Mucosa of stomach (tissue), 1 donor: ENCODE measurements at regions not wholly inside any gene's neighbourhood (a gene's known extent, or its start where the extent isn't known, plus 50 kb on each side); places are given as distances from the start of the nearest gene placed in this dataset.
"Not testable (repeated sequence)": the region's sequence is repeated elsewhere in the genome, so short reads cannot be mapped to it uniquely, and the experiment has no call there.

Source experiments
- H3K27me3 ChIP-seq: one replicate; pipeline ENCODE4 v1.7.0; 2013; ENCODE audit warnings: mild to moderate bottlenecking, low read length; ENCODE audit not compliant: control insufficient read depth, insufficient read depth
- H3K36me3 ChIP-seq: one replicate; pipeline ENCODE4 v1.7.0; 2013; ENCODE audit warnings: low read length; ENCODE audit not compliant: control insufficient read depth, insufficient read depth
- H3K4me1 ChIP-seq: one replicate; pipeline ENCODE4 v1.7.0; 2013; ENCODE audit warnings: mild to moderate bottlenecking, low read length; ENCODE audit not compliant: control insufficient read depth, insufficient read depth
- H3K4me3 ChIP-seq: one replicate; pipeline ENCODE4 v1.7.0; 2013; ENCODE audit warnings: low read length
- H3K9ac ChIP-seq: one replicate; pipeline ENCODE4 v1.7.0; 2013; ENCODE audit warnings: mild to moderate bottlenecking, low read length, moderate library complexity
- H3K9me3 ChIP-seq: one replicate; pipeline ENCODE4 v1.7.0; 2013; ENCODE audit warnings: mild to moderate bottlenecking, low read length, moderate library complexity; ENCODE audit not compliant: control insufficient read depth
- donor health status: Pancreatic carcinoma.

- H3K9me3 ChIP-seq: no peaks in the 10 kb centered on the region
- H3K4me3 ChIP-seq: no peak overlapping the region
- no peaks in the 10 kb centered on the region for H3K27me3 ChIP-seq
- H3K4me1 ChIP-seq: peaks cover 38% of the 10 kb centered on the region
- H3K36me3 ChIP-seq: no peaks in the 10 kb centered on the region
- no peak overlapping the region for H3K9ac ChIP-seq
Measured at GRCh38 chr3:14262867-14263266, 84.2 kb downstream of the LSM3 start.

DNA sequence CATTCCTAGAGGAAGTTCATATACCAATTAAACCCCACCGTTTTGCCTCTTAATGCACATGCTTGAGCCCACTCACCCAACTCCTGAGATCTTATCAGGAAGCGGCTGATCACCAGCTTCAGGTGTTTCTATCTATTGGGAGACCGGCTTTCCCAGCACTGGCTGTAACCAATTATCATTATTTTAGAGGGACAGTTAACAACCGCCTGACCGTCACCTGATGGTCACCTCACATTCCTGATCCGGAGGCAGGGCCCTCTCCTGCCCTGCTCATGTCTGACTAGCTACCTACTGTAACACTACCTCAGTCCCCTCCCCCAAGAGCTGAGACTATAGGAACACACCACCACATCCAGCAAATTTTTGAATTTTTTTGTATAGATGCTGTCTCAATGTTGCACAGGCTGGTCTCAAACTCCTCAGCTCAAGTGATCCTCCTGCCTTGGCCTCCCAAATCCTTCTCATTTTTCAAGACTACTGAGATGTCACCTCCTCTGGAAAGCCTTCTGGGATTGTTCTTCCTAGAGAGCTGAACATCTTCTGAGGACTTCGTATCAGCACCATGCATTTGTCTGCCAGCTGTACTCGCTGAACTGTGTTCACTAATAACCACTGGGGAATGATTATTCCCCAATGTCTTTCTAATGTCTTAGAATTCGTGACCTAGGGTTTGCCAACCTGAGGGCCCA lies 84.8 kb downstream of the LSM3 start:
- no peak overlapping the region for H3K4me3 ChIP-seq
- H3K36me3 ChIP-seq: no peaks in the 10 kb centered on the region
- peaks cover 44% of the 10 kb centered on the region for H3K4me1 ChIP-seq
- no peak overlapping the region for H3K9ac ChIP-seq
- H3K9me3 ChIP-seq: no peaks in the 10 kb centered on the region
- H3K27me3 ChIP-seq: no peaks in the 10 kb centered on the region

DNA sequence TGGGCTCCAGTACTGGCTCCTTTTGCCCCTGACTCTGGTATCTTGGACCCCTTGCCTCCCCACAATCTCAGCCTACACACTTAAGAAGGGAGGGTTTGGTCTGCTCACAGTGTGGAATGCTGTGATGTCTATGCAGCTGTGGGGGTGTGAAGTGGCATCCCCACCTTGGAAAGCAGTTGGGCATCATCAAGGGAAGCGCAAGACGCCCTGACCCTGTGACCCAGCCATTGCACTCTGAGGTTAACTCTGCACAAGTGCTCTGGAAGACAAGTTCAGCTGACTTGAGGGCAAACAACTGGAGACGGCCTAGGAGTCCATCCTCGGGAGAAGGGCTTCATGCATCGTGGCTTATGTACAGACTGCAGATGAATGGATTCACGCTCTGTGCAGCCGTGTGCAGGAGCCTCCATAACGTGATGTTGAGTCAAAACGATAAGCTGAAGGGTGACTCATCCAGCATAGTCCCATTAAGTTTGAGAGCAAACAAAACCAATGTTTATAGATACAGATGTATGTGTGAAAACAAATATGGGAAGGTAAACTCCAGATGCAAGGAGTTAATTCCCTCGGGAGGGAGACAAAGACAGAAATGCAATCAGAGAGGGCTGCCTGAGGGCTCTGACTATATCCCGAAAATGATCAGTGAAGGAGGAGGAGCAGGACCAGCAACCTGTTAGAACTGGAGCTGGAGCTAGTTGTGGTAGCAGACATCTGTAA lies 86.8 kb downstream of the LSM3 start:
- no peaks in the 10 kb centered on the region for H3K9me3 ChIP-seq
- H3K27me3 ChIP-seq: no peaks in the 10 kb centered on the region
- H3K36me3 ChIP-seq: no peaks in the 10 kb centered on the region
- peaks cover 46% of the 10 kb centered on the region for H3K4me1 ChIP-seq
- no peak overlapping the region for H3K4me3 ChIP-seq
- no peak overlapping the region for H3K9ac ChIP-seq

- no peaks in the 10 kb centered on the region for H3K9me3 ChIP-seq
- no peak overlapping the region for H3K4me3 ChIP-seq
- H3K27me3 ChIP-seq: no peaks in the 10 kb centered on the region
- H3K9ac ChIP-seq: no peak overlapping the region
- H3K4me1 ChIP-seq: peaks cover 44% of the 10 kb centered on the region
- H3K36me3 ChIP-seq: no peaks in the 10 kb centered on the region
Measured at GRCh38 chr3:14266361-14266760, 87.7 kb downstream of the LSM3 start.

GRCh38 chr3:14267976-14268375 lies 89.4 kb downstream of the LSM3 start:
- Histone ChIP-seq H3K27me3 (no peaks in the 10 kb centered on the region), H3K9me3 (no peaks in the 10 kb centered on the region), H3K4me1 (peaks cover 34% of the 10 kb centered on the region), H3K4me3 (no peak overlapping the region), H3K9ac (no peak overlapping the region), H3K36me3 (no peaks in the 10 kb centered on the region)

- Histone ChIP-seq H3K4me3 (no peak overlapping the region), H3K27me3 (no peaks in the 10 kb centered on the region)
Measured at GRCh38 chr3:14268897-14269296, 90.3 kb downstream of the LSM3 start.

GRCh38 chr3:14272041-14272958 lies 93.7 kb downstream of the LSM3 start:
- H3K4me3 ChIP-seq, H3K27me3 ChIP-seq, H3K9me3 ChIP-seq, H3K9ac ChIP-seq, H3K36me3 ChIP-seq: not testable (repeated sequence)
- H3K4me1 ChIP-seq: peaks cover 14% of the 10 kb centered on the region

More at GRCh38 chr3:14268897-14269296, 90.3 kb downstream of the LSM3 start:
- Histone ChIP-seq H3K4me1 (peaks cover 34% of the 10 kb centered on the region), H3K9ac (no peak overlapping the region), H3K36me3 (no peaks in the 10 kb centered on the region), H3K9me3 (no peaks in the 10 kb centered on the region)

- H3K27me3 ChIP-seq: not testable (repeated sequence)
Measured at GRCh38 chr3:14272959-14273560, 94.4 kb downstream of the LSM3 start.

GRCh38 chr3:14273901-14274611 lies 95.4 kb downstream of the LSM3 start:
- Histone ChIP-seq H3K27me3 (peaks cover under 1% of the 10 kb centered on the region), H3K4me1 (no peaks in the 10 kb centered on the region), H3K36me3 (no peaks in the 10 kb centered on the region), H3K9me3 (no peaks in the 10 kb centered on the region), H3K4me3 (no peak overlapping the region), H3K9ac (no peak overlapping the region)

More at GRCh38 chr3:14272959-14273560, 94.4 kb downstream of the LSM3 start:
- not testable (repeated sequence) for H3K4me3 ChIP-seq, H3K36me3 ChIP-seq, H3K9ac ChIP-seq, H3K9me3 ChIP-seq, H3K4me1 ChIP-seq

DNA sequence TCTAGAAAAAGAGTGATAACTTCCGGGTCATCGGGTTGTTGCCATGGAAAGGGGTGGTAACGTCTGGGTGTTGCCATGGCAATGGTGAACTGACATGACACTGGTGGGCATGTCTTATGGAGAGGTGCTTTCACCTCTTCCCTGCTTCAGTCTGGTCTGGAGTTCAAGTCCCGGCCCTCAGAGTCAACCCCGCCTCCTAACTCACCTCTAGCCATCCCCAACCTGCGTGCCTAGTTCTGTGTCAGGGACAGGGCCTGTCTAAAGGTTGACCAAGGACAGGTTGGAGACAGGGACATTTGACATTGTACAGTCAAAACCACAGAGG lies 96.0 kb downstream of the LSM3 start:
- Histone ChIP-seq H3K4me1 (no peaks in the 10 kb centered on the region), H3K9me3 (no peaks in the 10 kb centered on the region), H3K36me3 (no peaks in the 10 kb centered on the region), H3K9ac (no peak overlapping the region), H3K27me3 (peaks cover 4% of the 10 kb centered on the region), H3K4me3 (no peak overlapping the region)
